ENCODE measurements at regions not wholly inside any gene's neighbourhood (a gene's known extent, or its start where the extent isn't known, plus 50 kb on each side); places are given as distances from the start of the nearest gene placed in this dataset.

GRCh38 chr10:112871021-112871420 lies 79.0 kb upstream of the TCF7L2 start:
- no peaks in the 10 kb centered on the region for H3K4me1 ChIP-seq (ENCODE audit: insufficient read depth, low read length)
- H3K27me3 ChIP-seq (ENCODE audit: insufficient read depth, low read length), result no peaks in the 10 kb centered on the region
- H2AFZ ChIP-seq (ENCODE audit: low read depth, low read length), result no peak overlapping the region
- H3K36me3 ChIP-seq (ENCODE audit: insufficient read depth, low read length), result no peaks in the 10 kb centered on the region
- H3K4me3 ChIP-seq (ENCODE audit: low read length), result no peak overlapping the region
- peaks cover 2% of the 10 kb centered on the region for H3K9me3 ChIP-seq (ENCODE audit: low read length)

GRCh38 chr10:112872728-112873127 lies 77.3 kb upstream of the TCF7L2 start:
- Histone ChIP-seq H3K4me3 (ENCODE audit: low read length) (no peak overlapping the region), H3K9me3 (ENCODE audit: low read length) (peaks cover 2% of the 10 kb centered on the region), H2AFZ (ENCODE audit: low read depth, low read length) (no peak overlapping the region), H3K27me3 (ENCODE audit: insufficient read depth, low read length) (no peaks in the 10 kb centered on the region), H3K36me3 (ENCODE audit: insufficient read depth, low read length) (no peaks in the 10 kb centered on the region), H3K4me1 (ENCODE audit: insufficient read depth, low read length) (no peaks in the 10 kb centered on the region)

GRCh38 chr10:112873541-112873940 lies 76.5 kb upstream of the TCF7L2 start:
- Histone ChIP-seq H3K4me3 (ENCODE audit: low read length) (no peak overlapping the region), H3K27me3 (ENCODE audit: insufficient read depth, low read length) (no peaks in the 10 kb centered on the region), H3K36me3 (ENCODE audit: insufficient read depth, low read length) (no peaks in the 10 kb centered on the region), H3K9me3 (ENCODE audit: low read length) (peaks cover 2% of the 10 kb centered on the region), H2AFZ (ENCODE audit: low read depth, low read length) (no peak overlapping the region), H3K4me1 (ENCODE audit: insufficient read depth, low read length) (no peaks in the 10 kb centered on the region)

- peaks cover 2% of the 10 kb centered on the region for H3K9me3 ChIP-seq (ENCODE audit: low read length)
- H3K36me3 ChIP-seq (ENCODE audit: insufficient read depth, low read length), result no peaks in the 10 kb centered on the region
- H3K4me3 ChIP-seq (ENCODE audit: low read length), result no peak overlapping the region
- no peak overlapping the region for H2AFZ ChIP-seq (ENCODE audit: low read depth, low read length)
- H3K4me1 ChIP-seq (ENCODE audit: insufficient read depth, low read length), result no peaks in the 10 kb centered on the region
- no peaks in the 10 kb centered on the region for H3K27me3 ChIP-seq (ENCODE audit: insufficient read depth, low read length)
Observed at GRCh38 chr10:112874982-112875381, 75.1 kb upstream of the TCF7L2 start.

- no peaks in the 10 kb centered on the region for H3K36me3 ChIP-seq (ENCODE audit: insufficient read depth, low read length)
- H3K9me3 ChIP-seq (ENCODE audit: low read length), result peaks cover 2% of the 10 kb centered on the region
- H3K4me1 ChIP-seq (ENCODE audit: insufficient read depth, low read length), result no peaks in the 10 kb centered on the region
- H2AFZ ChIP-seq (ENCODE audit: low read depth, low read length), result no peak overlapping the region
- no peaks in the 10 kb centered on the region for H3K27me3 ChIP-seq (ENCODE audit: insufficient read depth, low read length)
- H3K4me3 ChIP-seq (ENCODE audit: low read length), result no peak overlapping the region
Observed at GRCh38 chr10:112875476-112876267, 74.4 kb upstream of the TCF7L2 start.

GRCh38 chr10:112880633-112881530 lies 69.2 kb upstream of the TCF7L2 start:
- H3K9me3 ChIP-seq (ENCODE audit: low read length), result no peaks in the 10 kb centered on the region
- H3K36me3 ChIP-seq (ENCODE audit: insufficient read depth, low read length), result no peaks in the 10 kb centered on the region
- H3K4me1 ChIP-seq (ENCODE audit: insufficient read depth, low read length), result no peaks in the 10 kb centered on the region
- H3K27me3 ChIP-seq (ENCODE audit: insufficient read depth, low read length), result no peaks in the 10 kb centered on the region
- no peak overlapping the region for H2AFZ ChIP-seq (ENCODE audit: low read depth, low read length)
- no peak overlapping the region for H3K4me3 ChIP-seq (ENCODE audit: low read length)

- Histone ChIP-seq H3K4me3 (ENCODE audit: low read length) (no peak overlapping the region), H3K9me3 (ENCODE audit: low read length) (no peaks in the 10 kb centered on the region)
Observed at GRCh38 chr10:112883360-112884178, 66.5 kb upstream of the TCF7L2 start.

GRCh38 chr10:112884179-112884504 lies 65.9 kb upstream of the TCF7L2 start:
- Histone ChIP-seq H3K4me1 (ENCODE audit: insufficient read depth, low read length) (no peaks in the 10 kb centered on the region), H3K4me3 (ENCODE audit: low read length) (no peak overlapping the region), H3K36me3 (ENCODE audit: insufficient read depth, low read length) (no peaks in the 10 kb centered on the region), H2AFZ (ENCODE audit: low read depth, low read length) (no peak overlapping the region), H3K27me3 (ENCODE audit: insufficient read depth, low read length) (no peaks in the 10 kb centered on the region), H3K9me3 (ENCODE audit: low read length) (no peaks in the 10 kb centered on the region)

More at GRCh38 chr10:112883360-112884178, 66.5 kb upstream of the TCF7L2 start:
- no peaks in the 10 kb centered on the region for H3K4me1 ChIP-seq (ENCODE audit: insufficient read depth, low read length)
- H3K27me3 ChIP-seq (ENCODE audit: insufficient read depth, low read length), result no peaks in the 10 kb centered on the region
- no peaks in the 10 kb centered on the region for H3K36me3 ChIP-seq (ENCODE audit: insufficient read depth, low read length)
- no peak overlapping the region for H2AFZ ChIP-seq (ENCODE audit: low read depth, low read length)

- Histone ChIP-seq H3K36me3 (ENCODE audit: insufficient read depth, low read length) (no peaks in the 10 kb centered on the region), H3K9me3 (ENCODE audit: low read length) (no peaks in the 10 kb centered on the region), H3K27me3 (ENCODE audit: insufficient read depth, low read length) (no peaks in the 10 kb centered on the region), H3K4me3 (ENCODE audit: low read length) (no peak overlapping the region), H2AFZ (ENCODE audit: low read depth, low read length) (no peak overlapping the region), H3K4me1 (ENCODE audit: insufficient read depth, low read length) (no peaks in the 10 kb centered on the region)
Observed at GRCh38 chr10:112886463-112886862, 63.6 kb upstream of the TCF7L2 start.

GRCh38 chr10:112887968-112888367 lies 62.1 kb upstream of the TCF7L2 start:
- Histone ChIP-seq H2AFZ (ENCODE audit: low read depth, low read length) (no peak overlapping the region), H3K4me1 (ENCODE audit: insufficient read depth, low read length) (no peaks in the 10 kb centered on the region), H3K36me3 (ENCODE audit: insufficient read depth, low read length) (no peaks in the 10 kb centered on the region), H3K9me3 (ENCODE audit: low read length) (no peaks in the 10 kb centered on the region), H3K27me3 (ENCODE audit: insufficient read depth, low read length) (no peaks in the 10 kb centered on the region), H3K4me3 (ENCODE audit: low read length) (no peak overlapping the region)

GRCh38 chr10:112895292-112895691 lies 54.8 kb upstream of the TCF7L2 start:
- H3K4me1 ChIP-seq (ENCODE audit: insufficient read depth, low read length), result peaks cover 11% of the 10 kb centered on the region
- H3K9me3 ChIP-seq (ENCODE audit: low read length), result peaks cover 2% of the 10 kb centered on the region
- no peaks in the 10 kb centered on the region for H3K36me3 ChIP-seq (ENCODE audit: insufficient read depth, low read length)
- no peaks in the 10 kb centered on the region for H3K27me3 ChIP-seq (ENCODE audit: insufficient read depth, low read length)
- H2AFZ ChIP-seq (ENCODE audit: low read depth, low read length), result no peak overlapping the region
- H3K4me3 ChIP-seq (ENCODE audit: low read length), result no peak overlapping the region

- Histone ChIP-seq H3K27me3 (ENCODE audit: insufficient read depth, low read length) (no peaks in the 10 kb centered on the region), H3K9me3 (ENCODE audit: low read length) (peaks cover 2% of the 10 kb centered on the region), H3K36me3 (ENCODE audit: insufficient read depth, low read length) (no peaks in the 10 kb centered on the region), H2AFZ (ENCODE audit: low read depth, low read length) (no peak overlapping the region), H3K4me1 (ENCODE audit: insufficient read depth, low read length) (peaks cover 11% of the 10 kb centered on the region), H3K4me3 (ENCODE audit: low read length) (no peak overlapping the region)
Observed at GRCh38 chr10:112896273-112896672, 53.8 kb upstream of the TCF7L2 start.

- H3K4me3 ChIP-seq (ENCODE audit: low read length), result no peak overlapping the region
- H2AFZ ChIP-seq (ENCODE audit: low read depth, low read length), result no peak overlapping the region
- H3K27me3 ChIP-seq (ENCODE audit: insufficient read depth, low read length), result no peaks in the 10 kb centered on the region
- no peaks in the 10 kb centered on the region for H3K36me3 ChIP-seq (ENCODE audit: insufficient read depth, low read length)
- H3K4me1 ChIP-seq (ENCODE audit: insufficient read depth, low read length), result peaks cover 11% of the 10 kb centered on the region
- peaks cover 2% of the 10 kb centered on the region for H3K9me3 ChIP-seq (ENCODE audit: low read length)
Observed at GRCh38 chr10:112896722-112897121, 53.3 kb upstream of the TCF7L2 start.

Measured in neuron (in vitro differentiated cells).